Glutamatergic neuron (in vitro differentiated cells): ENCODE measurements at regions not wholly inside any gene's neighbourhood (a gene's known extent, or its start where the extent isn't known, plus 50 kb on each side); places are given as distances from the start of the nearest gene placed in this dataset.

Experiments
- DNase-seq: peaks from one replicate; pipeline ENCODE4 v3.0.0; 2022
- H3K27ac Mint-ChIP-seq: one replicate; pipeline ENCODE4 v1.8.0; 2020; ENCODE audit warnings: mild to moderate bottlenecking, mixed read lengths, inconsistent platforms; ENCODE audit not compliant: unreplicated experiment
- H3K27me3 Mint-ChIP-seq: one replicate; pipeline ENCODE4 v1.8.0; 2020; ENCODE audit warnings: mild to moderate bottlenecking, moderate library complexity, mixed read lengths, inconsistent platforms; ENCODE audit not compliant: unreplicated experiment
- H3K36me3 Mint-ChIP-seq: one replicate; pipeline ENCODE4 v1.8.0; 2020; ENCODE audit warnings: mild to moderate bottlenecking, mixed read lengths, inconsistent platforms; ENCODE audit not compliant: unreplicated experiment
- H3K4me1 Mint-ChIP-seq: one replicate; pipeline ENCODE4 v1.8.0; 2020; ENCODE audit warnings: mild to moderate bottlenecking, low read depth, mixed read lengths, inconsistent platforms; ENCODE audit not compliant: unreplicated experiment
- H3K4me3 Mint-ChIP-seq: one replicate; pipeline ENCODE4 v1.8.0; 2020; ENCODE audit warnings: mild to moderate bottlenecking, mixed read lengths, inconsistent platforms; ENCODE audit not compliant: unreplicated experiment
- H3K9me3 Mint-ChIP-seq: one replicate; pipeline ENCODE4 v1.8.0; 2020; ENCODE audit warnings: mild to moderate bottlenecking, moderate library complexity, mixed read lengths, inconsistent platforms; ENCODE audit not compliant: unreplicated experiment
- TF ChIP-seq, protein P1 (sequence below): fragments of 200-600 bp; sonication (generic); IDR thresholded peaks from one replicate; pipeline ENCODE4 v1.5.0; 2021; ENCODE audit not compliant: partially characterized antibody, unreplicated experiment

DNA sequence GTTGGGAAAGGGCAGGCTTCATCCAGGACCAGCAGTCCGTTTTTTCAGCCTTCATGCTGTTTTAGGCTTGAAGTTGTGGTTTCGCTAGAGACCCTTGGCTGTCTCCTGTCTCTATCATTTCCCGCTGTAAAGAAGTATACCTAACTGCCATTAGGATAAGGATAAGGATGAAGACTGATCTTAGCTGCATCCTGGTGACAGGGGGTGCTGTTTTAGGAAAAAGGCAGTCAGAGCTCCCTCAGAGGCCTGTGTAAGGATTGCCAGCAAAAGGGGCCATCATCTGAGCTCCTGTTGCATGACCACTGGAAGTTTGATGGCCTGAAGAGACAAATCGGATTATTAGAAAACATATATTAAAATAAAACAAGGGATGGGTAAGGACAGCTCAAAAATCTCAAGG is 64.8 kb upstream of the FGF10 start:
- Mint-ChIP-seq H3K4me3 (no peak overlapping the region), H3K4me1 (no peaks in the 10 kb centered on the region), H3K27me3 (no peaks in the 10 kb centered on the region), H3K9me3 (no peaks in the 10 kb centered on the region), H3K27ac (no peak overlapping the region), H3K36me3 (no peaks in the 10 kb centered on the region)
- DNase-seq = no peak
- TF ChIP-seq, protein P1, sequence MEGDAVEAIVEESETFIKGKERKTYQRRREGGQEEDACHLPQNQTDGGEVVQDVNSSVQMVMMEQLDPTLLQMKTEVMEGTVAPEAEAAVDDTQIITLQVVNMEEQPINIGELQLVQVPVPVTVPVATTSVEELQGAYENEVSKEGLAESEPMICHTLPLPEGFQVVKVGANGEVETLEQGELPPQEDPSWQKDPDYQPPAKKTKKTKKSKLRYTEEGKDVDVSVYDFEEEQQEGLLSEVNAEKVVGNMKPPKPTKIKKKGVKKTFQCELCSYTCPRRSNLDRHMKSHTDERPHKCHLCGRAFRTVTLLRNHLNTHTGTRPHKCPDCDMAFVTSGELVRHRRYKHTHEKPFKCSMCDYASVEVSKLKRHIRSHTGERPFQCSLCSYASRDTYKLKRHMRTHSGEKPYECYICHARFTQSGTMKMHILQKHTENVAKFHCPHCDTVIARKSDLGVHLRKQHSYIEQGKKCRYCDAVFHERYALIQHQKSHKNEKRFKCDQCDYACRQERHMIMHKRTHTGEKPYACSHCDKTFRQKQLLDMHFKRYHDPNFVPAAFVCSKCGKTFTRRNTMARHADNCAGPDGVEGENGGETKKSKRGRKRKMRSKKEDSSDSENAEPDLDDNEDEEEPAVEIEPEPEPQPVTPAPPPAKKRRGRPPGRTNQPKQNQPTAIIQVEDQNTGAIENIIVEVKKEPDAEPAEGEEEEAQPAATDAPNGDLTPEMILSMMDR = no peak

DNA sequence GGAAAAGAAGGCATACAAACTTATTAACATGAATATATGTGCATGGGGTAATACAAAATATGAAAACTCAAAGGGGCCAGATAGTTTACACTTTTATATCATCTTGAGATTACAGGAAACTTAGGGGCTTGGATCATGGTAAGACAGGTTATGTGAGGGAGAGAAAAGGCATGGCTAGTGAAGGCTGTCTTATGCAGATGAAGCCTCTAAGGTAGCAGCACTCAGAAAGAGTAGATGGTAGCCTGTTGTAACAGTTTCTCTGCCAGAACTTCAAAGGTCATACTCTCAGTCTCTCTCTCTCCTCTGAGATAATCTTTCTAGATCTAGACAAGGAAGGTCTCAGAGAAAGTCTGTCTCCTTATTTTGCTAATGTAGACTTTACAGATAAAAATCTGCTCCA is 57.2 kb upstream of the FGF10 start:
- no peak for DNase-seq
- no peaks in the 10 kb centered on the region for H3K27me3 Mint-ChIP-seq
- no peak overlapping the region for H3K4me3 Mint-ChIP-seq
- H3K36me3 Mint-ChIP-seq = no peaks in the 10 kb centered on the region
- no peaks in the 10 kb centered on the region for H3K4me1 Mint-ChIP-seq
- H3K27ac Mint-ChIP-seq = no peak overlapping the region
- TF ChIP-seq, protein P1 = no peak
- peaks cover 2% of the 10 kb centered on the region for H3K9me3 Mint-ChIP-seq

DNA sequence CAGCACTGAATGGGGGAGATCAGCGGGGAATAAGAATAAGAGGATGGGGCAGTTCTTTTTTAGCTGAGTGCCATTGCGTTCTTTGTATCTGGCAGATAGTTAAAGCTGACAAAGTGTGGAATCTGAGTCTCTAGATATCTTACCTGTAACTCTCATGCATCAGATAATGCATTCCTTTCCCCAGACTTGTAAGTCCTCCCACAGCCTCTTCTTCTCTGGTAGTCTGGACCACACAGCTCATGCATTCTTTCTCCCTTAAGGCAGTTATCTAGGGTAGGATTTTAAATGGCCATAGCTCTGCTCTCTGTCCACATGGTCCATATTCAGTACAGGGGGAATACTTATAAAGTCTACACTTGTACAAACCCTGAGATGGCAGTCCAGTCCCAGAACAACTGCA is 54.0 kb upstream of the FGF10 start:
- no peak for DNase-seq
- Mint-ChIP-seq H3K4me1 (no peaks in the 10 kb centered on the region), H3K27ac (no peak overlapping the region), H3K9me3 (peaks cover 2% of the 10 kb centered on the region), H3K4me3 (no peak overlapping the region), H3K36me3 (no peaks in the 10 kb centered on the region), H3K27me3 (no peaks in the 10 kb centered on the region)
- TF ChIP-seq, protein P1 = no peak

DNA sequence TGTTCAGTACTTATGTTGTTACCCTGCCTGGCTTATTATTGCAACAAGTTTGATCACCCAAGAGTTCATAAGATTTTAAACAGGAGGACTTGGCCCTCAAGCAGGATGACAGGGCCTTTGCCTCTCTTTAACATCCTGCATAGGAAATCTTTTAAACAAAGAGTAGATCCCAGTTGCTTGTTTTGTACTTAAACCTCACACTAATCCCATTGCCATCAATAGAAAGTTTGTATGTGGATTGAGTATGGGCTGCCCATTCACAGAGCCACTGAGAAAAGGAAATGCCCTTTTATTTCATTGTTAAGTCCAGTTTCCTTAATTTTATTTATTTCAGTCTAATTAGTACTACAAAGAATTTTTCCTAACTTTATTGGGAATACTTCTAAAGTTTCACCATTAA is 52.2 kb upstream of the FGF10 start:
- Mint-ChIP-seq H3K36me3 (no peaks in the 10 kb centered on the region), H3K9me3 (peaks cover 2% of the 10 kb centered on the region), H3K27ac (no peak overlapping the region), H3K27me3 (no peaks in the 10 kb centered on the region), H3K4me3 (no peak overlapping the region), H3K4me1 (no peaks in the 10 kb centered on the region)
- DNase-seq = no peak
- TF ChIP-seq, protein P1 = no peak

DNA sequence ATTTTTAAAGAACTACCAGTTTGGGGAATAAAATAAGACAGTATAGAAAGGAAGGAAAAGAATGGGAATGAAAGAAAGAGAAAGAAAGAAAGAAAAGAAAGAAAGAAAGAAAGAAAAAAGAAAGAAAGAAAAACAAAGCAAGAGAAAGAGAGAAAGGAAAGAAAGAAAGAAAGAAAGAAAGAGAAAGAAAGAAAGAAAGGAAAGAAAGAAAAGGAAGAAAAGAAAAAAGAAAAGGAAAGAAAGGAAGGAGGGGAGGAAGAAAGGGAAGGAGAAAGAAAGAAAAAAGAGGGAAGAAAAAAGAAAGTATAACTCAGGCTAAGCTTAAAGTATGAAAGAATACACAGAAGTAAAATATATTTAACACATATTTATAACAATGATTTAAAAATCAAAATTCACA is 51.0 kb upstream of the FGF10 start:
- H3K4me1 Mint-ChIP-seq = no peaks in the 10 kb centered on the region
- H3K27me3 Mint-ChIP-seq = no peaks in the 10 kb centered on the region
- TF ChIP-seq, protein P1 = no peak
- peaks cover 2% of the 10 kb centered on the region for H3K9me3 Mint-ChIP-seq
- DNase-seq = no peak
- H3K27ac Mint-ChIP-seq = no peak overlapping the region
- no peak overlapping the region for H3K4me3 Mint-ChIP-seq
- no peaks in the 10 kb centered on the region for H3K36me3 Mint-ChIP-seq
